ENCODE measurements at regions not wholly inside any gene's neighbourhood (a gene's known extent, or its start where the extent isn't known, plus 50 kb on each side); places are given as distances from the start of the nearest gene placed in this dataset.
"Not testable (repeated sequence)": the region's sequence is repeated elsewhere in the genome, so short reads cannot be mapped to it uniquely, and the experiment has no call there.

GRCh38 chr16:29113446-29113845 lies 128.6 kb downstream of the LAT start:
- intact Hi-C loops (cut with micrococcal nuclease); H3K27me3 Mint-ChIP-seq (ENCODE audit: insufficient read depth); DNase-seq (ENCODE audit: low spot score); H3K4me3 Mint-ChIP-seq; H3K27ac Mint-ChIP-seq; H3K9me3 Mint-ChIP-seq: not testable (repeated sequence)
- Mint-ChIP-seq H3K4me1 (ENCODE audit: low read depth) (peaks cover 46% of the 10 kb centered on the region), H3K36me3 (ENCODE audit: low read depth) (peaks cover 32% of the 10 kb centered on the region)

GRCh38 chr16:29112755-29113347 lies 128.0 kb downstream of the LAT start:
- no peak for DNase-seq (ENCODE audit: low spot score)
- intact Hi-C loops (cut with micrococcal nuclease), result no loop called here
- Mint-ChIP-seq H3K27me3 (ENCODE audit: insufficient read depth) (no peaks in the 10 kb centered on the region), H3K4me1 (ENCODE audit: low read depth) (peaks cover 40% of the 10 kb centered on the region), H3K36me3 (ENCODE audit: low read depth) (peaks cover 26% of the 10 kb centered on the region), H3K4me3 (no peak overlapping the region), H3K9me3 (no peaks in the 10 kb centered on the region), H3K27ac (no peak overlapping the region)

GRCh38 chr16:29111901-29112680 lies 127.2 kb downstream of the LAT start:
- H3K9me3 Mint-ChIP-seq; intact Hi-C loops (cut with micrococcal nuclease); DNase-seq (ENCODE audit: low spot score); H3K4me3 Mint-ChIP-seq; H3K27me3 Mint-ChIP-seq (ENCODE audit: insufficient read depth); H3K27ac Mint-ChIP-seq: not testable (repeated sequence)
- peaks cover 37% of the 10 kb centered on the region for H3K4me1 Mint-ChIP-seq (ENCODE audit: low read depth)
- H3K36me3 Mint-ChIP-seq (ENCODE audit: low read depth), result peaks cover 23% of the 10 kb centered on the region

GRCh38 chr16:29111421-29111820 lies 126.6 kb downstream of the LAT start:
- H3K27ac Mint-ChIP-seq, result no peak overlapping the region
- peaks cover 34% of the 10 kb centered on the region for H3K4me1 Mint-ChIP-seq (ENCODE audit: low read depth)
- DNase-seq (ENCODE audit: low spot score), result no peak
- H3K36me3 Mint-ChIP-seq (ENCODE audit: low read depth), result peaks cover 23% of the 10 kb centered on the region
- H3K9me3 Mint-ChIP-seq, result no peaks in the 10 kb centered on the region
- no peaks in the 10 kb centered on the region for H3K27me3 Mint-ChIP-seq (ENCODE audit: insufficient read depth)
- intact Hi-C loops (cut with micrococcal nuclease), result no loop called here
- no peak overlapping the region for H3K4me3 Mint-ChIP-seq

- H3K27ac Mint-ChIP-seq; H3K27me3 Mint-ChIP-seq (ENCODE audit: insufficient read depth); DNase-seq (ENCODE audit: low spot score); H3K9me3 Mint-ChIP-seq; H3K4me3 Mint-ChIP-seq; H3K4me1 Mint-ChIP-seq (ENCODE audit: low read depth); intact Hi-C loops (cut with micrococcal nuclease): not testable (repeated sequence)
- H3K36me3 Mint-ChIP-seq (ENCODE audit: low read depth), result peaks cover 14% of the 10 kb centered on the region
Observed at GRCh38 chr16:29108625-29109169, 123.8 kb downstream of the LAT start.

GRCh38 chr16:29107299-29107698 lies 122.4 kb downstream of the LAT start:
- Mint-ChIP-seq H3K4me3 (no peak overlapping the region), H3K9me3 (no peaks in the 10 kb centered on the region), H3K36me3 (ENCODE audit: low read depth) (peaks cover 11% of the 10 kb centered on the region), H3K27ac (no peak overlapping the region), H3K4me1 (ENCODE audit: low read depth) (no peaks in the 10 kb centered on the region), H3K27me3 (ENCODE audit: insufficient read depth) (no peaks in the 10 kb centered on the region)
- intact Hi-C loops (cut with micrococcal nuclease), result no loop called here
- DNase-seq (ENCODE audit: low spot score), result no peak

GRCh38 chr16:29106259-29106908 lies 121.5 kb downstream of the LAT start:
- intact Hi-C loops (cut with micrococcal nuclease); H3K4me3 Mint-ChIP-seq; DNase-seq (ENCODE audit: low spot score); H3K4me1 Mint-ChIP-seq (ENCODE audit: low read depth); H3K27me3 Mint-ChIP-seq (ENCODE audit: insufficient read depth); H3K36me3 Mint-ChIP-seq (ENCODE audit: low read depth); H3K9me3 Mint-ChIP-seq: not testable (repeated sequence)
- peak overlapping the region; percentile 29 for H3K27ac Mint-ChIP-seq

- DNase-seq (ENCODE audit: low spot score); H3K27ac Mint-ChIP-seq; H3K27me3 Mint-ChIP-seq (ENCODE audit: insufficient read depth); intact Hi-C loops (cut with micrococcal nuclease); H3K9me3 Mint-ChIP-seq; H3K4me1 Mint-ChIP-seq (ENCODE audit: low read depth); H3K36me3 Mint-ChIP-seq (ENCODE audit: low read depth); H3K4me3 Mint-ChIP-seq: not testable (repeated sequence)
Observed at GRCh38 chr16:29104600-29104999, 119.7 kb downstream of the LAT start.

- H3K4me3 Mint-ChIP-seq; H3K9me3 Mint-ChIP-seq; H3K27me3 Mint-ChIP-seq (ENCODE audit: insufficient read depth); intact Hi-C loops (cut with micrococcal nuclease); H3K4me1 Mint-ChIP-seq (ENCODE audit: low read depth); H3K27ac Mint-ChIP-seq; DNase-seq (ENCODE audit: low spot score); H3K36me3 Mint-ChIP-seq (ENCODE audit: low read depth): not testable (repeated sequence)
Observed at GRCh38 chr16:29097965-29098364, 113.1 kb downstream of the LAT start.

- H3K4me3 Mint-ChIP-seq, H3K27ac Mint-ChIP-seq: not testable (repeated sequence)
Observed at GRCh38 chr16:29094729-29095624, 110.1 kb downstream of the LAT start.

GRCh38 chr16:29094325-29094724 lies 109.5 kb downstream of the LAT start:
- H3K4me3 Mint-ChIP-seq; DNase-seq (ENCODE audit: low spot score); H3K27ac Mint-ChIP-seq; H3K27me3 Mint-ChIP-seq (ENCODE audit: insufficient read depth); H3K4me1 Mint-ChIP-seq (ENCODE audit: low read depth); H3K36me3 Mint-ChIP-seq (ENCODE audit: low read depth); intact Hi-C loops (cut with micrococcal nuclease); H3K9me3 Mint-ChIP-seq: not testable (repeated sequence)

More at GRCh38 chr16:29094729-29095624, 110.1 kb downstream of the LAT start:
- H3K27me3 Mint-ChIP-seq (ENCODE audit: insufficient read depth); DNase-seq (ENCODE audit: low spot score); H3K9me3 Mint-ChIP-seq; intact Hi-C loops (cut with micrococcal nuclease); H3K36me3 Mint-ChIP-seq (ENCODE audit: low read depth); H3K4me1 Mint-ChIP-seq (ENCODE audit: low read depth): not testable (repeated sequence)

GRCh38 chr16:29089679-29090078 lies 104.8 kb downstream of the LAT start:
- H3K9me3 Mint-ChIP-seq; H3K27me3 Mint-ChIP-seq (ENCODE audit: insufficient read depth); H3K4me3 Mint-ChIP-seq; H3K27ac Mint-ChIP-seq; DNase-seq (ENCODE audit: low spot score); H3K4me1 Mint-ChIP-seq (ENCODE audit: low read depth); intact Hi-C loops (cut with micrococcal nuclease): not testable (repeated sequence)
- H3K36me3 Mint-ChIP-seq (ENCODE audit: low read depth), result peaks cover 10% of the 10 kb centered on the region
